WTC11 (cell line): ENCODE measurements at regions not wholly inside any gene's neighbourhood (a gene's known extent, or its start where the extent isn't known, plus 50 kb on each side); places are given as distances from the start of the nearest gene placed in this dataset.
A peak's percentile ranks its signal among the peaks of the same experiment; 100 is the strongest.

Source experiments
- ATAC-seq: fragments of 200-7000 bp; cut with Tn5 transposase; 2 replicates; pipeline ENCODE4 v1.10.0; 2021; ENCODE audit warnings: mild to moderate bottlenecking, moderate library complexity
- CTCF ChIA-PET: fragments of 300-600 bp; sonication (Branson Sonifier 250); formaldehyde crosslinking; loops from one replicate; lab custom pipeline; 2021; ENCODE audit warnings: antibody characterized with exemption; lab: Charles Lee
- POLR2A ChIA-PET: fragments of 350-600 bp; sonication (Branson Sonifier 250); formaldehyde crosslinking; loops from one replicate; lab custom pipeline; 2021; ENCODE audit warnings: antibody characterized with exemption; lab: Charles Lee
- DNase-seq: peaks from one replicate; pipeline ENCODE4 v3.0.0; 2021; ENCODE audit warnings: low spot score
- H3K27ac Mint-ChIP-seq: 2 replicates; pipeline ENCODE4 v1.8.0; 2021; ENCODE audit warnings: mixed read lengths
- H3K27me3 Mint-ChIP-seq: 2 replicates; pipeline ENCODE4 v1.8.0; 2021; ENCODE audit warnings: low read depth, mild to moderate bottlenecking, moderate library complexity, mixed read lengths
- H3K36me3 Mint-ChIP-seq: 2 replicates; pipeline ENCODE4 v1.8.0; 2021; ENCODE audit warnings: mixed read lengths
- H3K4me1 Mint-ChIP-seq: 2 replicates; pipeline ENCODE4 v1.8.0; 2022; ENCODE audit warnings: mixed read lengths
- H3K4me3 Mint-ChIP-seq: 2 replicates; pipeline ENCODE4 v1.8.0; 2021; ENCODE audit warnings: mild to moderate bottlenecking, moderate library complexity, mixed read lengths
- H3K9me3 Mint-ChIP-seq: 2 replicates; pipeline ENCODE4 v1.8.0; 2021; ENCODE audit warnings: mixed read lengths
- AFF4 ChIP-seq: sonication (generic); formaldehyde crosslinking; IDR thresholded peaks from 2 replicates; pipeline ENCODE4 v1.8.1; 2023; ENCODE audit warnings: mild to moderate bottlenecking, missing genetic modification reagents, borderline replicate concordance
- ATF2 ChIP-seq: sonication (generic); formaldehyde crosslinking; IDR thresholded peaks from 2 replicates; pipeline ENCODE4 v1.8.1; 2022; ENCODE audit warnings: low read depth, missing genetic modification reagents, borderline replicate concordance
- CBFB ChIP-seq: sonication (generic); formaldehyde crosslinking; IDR thresholded peaks from 2 replicates; pipeline ENCODE4 v1.8.1; 2022; ENCODE audit warnings: mild to moderate bottlenecking, low read depth, missing genetic modification reagents
- EMX1 ChIP-seq: fragments of 250-450 bp; sonication (Bioruptor Pico); IDR thresholded peaks from 2 replicates; pipeline ENCODE4 v1.8.0; 2021; ENCODE audit warnings: mild to moderate bottlenecking
- FOXP4 ChIP-seq: sonication (generic); formaldehyde crosslinking; IDR thresholded peaks from 2 replicates; pipeline ENCODE4 v1.8.0; 2022; ENCODE audit warnings: mild to moderate bottlenecking, missing genetic modification reagents
- HMGA2 ChIP-seq: fragments of 250-450 bp; sonication (Bioruptor Pico); IDR thresholded peaks from 2 replicates; pipeline ENCODE4 v1.4.0; 2021; ENCODE audit warnings: mild to moderate bottlenecking, moderate library complexity
- JAZF1 ChIP-seq: fragments of 250-450 bp; sonication (Bioruptor Pico); IDR thresholded peaks from 2 replicates; pipeline ENCODE4 v1.9.0; 2021; ENCODE audit warnings: moderate library complexity, mild to moderate bottlenecking, inconsistent platforms
- MAX ChIP-seq: sonication (generic); formaldehyde crosslinking; IDR thresholded peaks from 2 replicates; pipeline ENCODE4 v1.8.0; 2022; ENCODE audit warnings: mild to moderate bottlenecking, missing genetic modification reagents
- MXD4 ChIP-seq: fragments of 250-450 bp; sonication (Bioruptor Pico); IDR thresholded peaks from 2 replicates; pipeline ENCODE4 v1.8.0; 2021; ENCODE audit warnings: mild to moderate bottlenecking, moderate library complexity, borderline replicate concordance
- NFE2L1 ChIP-seq: sonication (generic); formaldehyde crosslinking; IDR thresholded peaks from 2 replicates; pipeline ENCODE4 v1.8.1; 2023; ENCODE audit warnings: missing genetic modification reagents
- NFYB ChIP-seq: sonication (generic); formaldehyde crosslinking; conservative IDR thresholded peaks from 2 replicates; pipeline ENCODE4 v1.8.0; 2022; ENCODE audit warnings: low read depth, missing genetic modification reagents
- NR2C2 ChIP-seq: sonication (generic); formaldehyde crosslinking; IDR thresholded peaks from 2 replicates; pipeline ENCODE4 v1.8.0; 2022; ENCODE audit warnings: mild to moderate bottlenecking, missing genetic modification reagents
- PRDM15 ChIP-seq: sonication (generic); formaldehyde crosslinking; IDR thresholded peaks from 2 replicates; pipeline ENCODE4 v1.8.0; 2022; ENCODE audit warnings: missing genetic modification reagents
- ZBTB43 ChIP-seq: sonication (generic); formaldehyde crosslinking; IDR thresholded peaks from 2 replicates; pipeline ENCODE4 v1.8.1; 2023; ENCODE audit warnings: mild to moderate bottlenecking, missing genetic modification reagents
- ZNF423 ChIP-seq: fragments of 250-450 bp; sonication (Bioruptor Pico); IDR thresholded peaks from 2 replicates; pipeline ENCODE4 v2.1.2; 2022; ENCODE audit warnings: mild to moderate bottlenecking, moderate library complexity
- ZSCAN18 ChIP-seq: fragments of 250-450 bp; sonication (Bioruptor Pico); IDR thresholded peaks from 2 replicates; pipeline ENCODE4 v2.1.2; 2022; ENCODE audit warnings: mild to moderate bottlenecking, moderate library complexity

- no peak overlapping the region for H3K4me3 Mint-ChIP-seq
- CTCF ChIA-PET: no interaction called here
- H3K36me3 Mint-ChIP-seq: no peaks in the 10 kb centered on the region
- POLR2A ChIA-PET: no interaction called here
- ATAC-seq (no peak), DNase-seq (no peak)
- H3K27me3 Mint-ChIP-seq: no peaks in the 10 kb centered on the region
- no peak for TF ChIP-seq HMGA2 (CRISPR knock-in tag)
- TF ChIP-seq FOXP4 (CRISPR knock-in tag): no peak
- TF ChIP-seq EMX1 (CRISPR knock-in tag): no peak
- no peak for TF ChIP-seq PRDM15 (CRISPR knock-in tag)
- 0 out of 2 replicates have a peak, but pooled peaks cover 3% of the 10 kb centered on the region for H3K4me1 Mint-ChIP-seq
- no peaks in the 10 kb centered on the region for H3K9me3 Mint-ChIP-seq
- no peak overlapping the region for H3K27ac Mint-ChIP-seq
These were observed 291.7 kb upstream of the KYNU start for GRCh38 chr2:142585785-142586184.

GRCh38 chr2:142582317-142582716 is 295.1 kb upstream of the KYNU start:
- Mint-ChIP-seq H3K36me3 (no peaks in the 10 kb centered on the region), H3K4me3 (no peak overlapping the region), H3K9me3 (no peaks in the 10 kb centered on the region), H3K4me1 (0 out of 2 replicates have a peak, but pooled peaks cover 3% of the 10 kb centered on the region), H3K27me3 (no peaks in the 10 kb centered on the region), H3K27ac (no peak overlapping the region)
- no peak for TF ChIP-seq NFYB (CRISPR knock-in tag)
- TF ChIP-seq NR2C2 (CRISPR knock-in tag): no peak
- TF ChIP-seq ATF2 (CRISPR knock-in tag): no peak
- no peak for TF ChIP-seq MAX (CRISPR knock-in tag)
- CTCF ChIA-PET: no interaction called here
- ATAC-seq (peak; percentile 77), DNase-seq (no peak)
- POLR2A ChIA-PET: no interaction called here

GRCh38 chr2:142581491-142581890 is 296.0 kb upstream of the KYNU start:
- DNase-seq (no peak), ATAC-seq (no peak)
- H3K27ac Mint-ChIP-seq: no peak overlapping the region
- H3K4me3 Mint-ChIP-seq: no peak overlapping the region
- H3K36me3 Mint-ChIP-seq: no peaks in the 10 kb centered on the region
- CTCF ChIA-PET: no interaction called here
- H3K9me3 Mint-ChIP-seq: no peaks in the 10 kb centered on the region
- POLR2A ChIA-PET: no interaction called here
- no peaks in the 10 kb centered on the region for H3K27me3 Mint-ChIP-seq
- 0 out of 2 replicates have a peak, but pooled peaks cover under 1% of the 10 kb centered on the region for H3K4me1 Mint-ChIP-seq
- no peak for TF ChIP-seq ATF2 (CRISPR knock-in tag)
- no peak for TF ChIP-seq NFE2L1 (CRISPR knock-in tag)
- no peak for TF ChIP-seq CBFB (CRISPR knock-in tag)
- TF ChIP-seq EMX1 (CRISPR knock-in tag): no peak
- no peak for TF ChIP-seq ZNF423 (CRISPR knock-in tag)
- TF ChIP-seq MXD4 (CRISPR knock-in tag): no peak
- no peak for TF ChIP-seq JAZF1 (CRISPR knock-in tag)
- TF ChIP-seq ZBTB43 (CRISPR knock-in tag): no peak
- no peak for TF ChIP-seq AFF4 (CRISPR knock-in tag)
- no peak for TF ChIP-seq ZSCAN18
